Keratinocyte (primary cell): ENCODE measurements at regions not wholly inside any gene's neighbourhood (a gene's known extent, or its start where the extent isn't known, plus 50 kb on each side); places are given as distances from the start of the nearest gene placed in this dataset.

Experiments
- CTCF ChIP-seq, 3 experiments: IDR thresholded peaks in 1 of 3; conservative IDR thresholded peaks in 1 of 3; optimal IDR thresholded peaks in 1 of 3; 2 replicates in 2 of 3; 3 replicates in 1 of 3; pipeline versions ENCODE3 to v1.5.1; 2011; ENCODE audit warnings: low read length in 3 of 3, mild to moderate bottlenecking in 3 of 3, moderate library complexity in 2 of 3, control low read depth in 1 of 3, inconsistent platforms in 1 of 3; ENCODE audit not compliant: insufficient read depth in 2 of 3; ENCODE audit errors: extremely low read depth in 1 of 3
- EZH2 ChIP-seq: IDR thresholded peaks from one replicate; pipeline ENCODE4 v1.6.1; 2012; ENCODE audit warnings: inconsistent platforms, mild to moderate bottlenecking, low read length, moderate library complexity

- TF ChIP-seq CTCF (optimal IDR thresholded peaks at IDR 0.05 in 1 of 3, IDR thresholded peaks at IDR 0.05 in 1 of 3, conservative IDR thresholded peaks at IDR 0.05 in 1 of 3; ENCODE audit: extremely low read depth in 1 of 3, insufficient read depth in 2 of 3, low read length in 3 of 3) = no peak
- no peak for TF ChIP-seq EZH2
Observed at GRCh38 chr15:98522127-98522526, 126.2 kb upstream of the IGF1R start.
